Ovary (tissue), 1 donor: ENCODE measurements at regions not wholly inside any gene's neighbourhood (a gene's known extent, or its start where the extent isn't known, plus 50 kb on each side); places are given as distances from the start of the nearest gene placed in this dataset.

Source experiments
- EP300 ChIP-seq: sonication (generic); formaldehyde crosslinking; IDR thresholded peaks from one replicate; pipeline ENCODE4 v1.6.1; 2017; ENCODE audit warnings: antibody characterized with exemption
- POLR2A ChIP-seq: fragments of 450-650 bp; IDR thresholded peaks from one replicate; pipeline ENCODE4 v1.6.1; 2017; ENCODE audit warnings: antibody characterized with exemption, mild to moderate bottlenecking, moderate library complexity

GRCh38 chr19:30932854-30933253 lies 416.4 kb downstream of the TSHZ3 start:
- TF ChIP-seq POLR2A: no peak
- TF ChIP-seq EP300: no peak
